ENCODE measurements at regions not wholly inside any gene's neighbourhood (a gene's known extent, or its start where the extent isn't known, plus 50 kb on each side); places are given as distances from the start of the nearest gene placed in this dataset.

GRCh38 chr7:15737601-15738000 is 51.1 kb upstream of the MEOX2 start:
- no peak for TF ChIP-seq CTCF (IDR thresholded peaks at IDR 0.05)
- no peak for TF ChIP-seq POLR2A (IDR thresholded peaks at IDR 0.05)
- no peak for TF ChIP-seq POLR2AphosphoS5 (IDR thresholded peaks at IDR 0.05; ENCODE audit: insufficient read depth in 1 of 2, low read depth in 1 of 2)

Data from vagina (tissue), 2 donors.